Neuron (in vitro differentiated cells): ENCODE measurements at regions not wholly inside any gene's neighbourhood (a gene's known extent, or its start where the extent isn't known, plus 50 kb on each side); places are given as distances from the start of the nearest gene placed in this dataset.

ENCODE experiments used
- H2AFZ ChIP-seq: one replicate; pipeline ENCODE4 v1.6.1; 2013; ENCODE audit warnings: low read depth, mild to moderate bottlenecking, inconsistent platforms, low read length, moderate library complexity
- H3K27me3 ChIP-seq: one replicate; pipeline ENCODE4 v1.6.1; 2013; ENCODE audit warnings: low read length; ENCODE audit not compliant: insufficient read depth
- H3K36me3 ChIP-seq: one replicate; pipeline ENCODE4 v1.6.1; 2013; ENCODE audit warnings: low read length; ENCODE audit not compliant: insufficient read depth
- H3K4me1 ChIP-seq: one replicate; pipeline ENCODE4 v1.6.1; 2013; ENCODE audit warnings: low read length; ENCODE audit not compliant: insufficient read depth
- H3K4me3 ChIP-seq: 2 replicates; pipeline ENCODE4 v1.5.1; 2013; ENCODE audit warnings: mild to moderate bottlenecking, low read length, moderate library complexity
- H3K9me3 ChIP-seq: one replicate; pipeline ENCODE4 v1.6.1; 2013; ENCODE audit warnings: low read length

DNA sequence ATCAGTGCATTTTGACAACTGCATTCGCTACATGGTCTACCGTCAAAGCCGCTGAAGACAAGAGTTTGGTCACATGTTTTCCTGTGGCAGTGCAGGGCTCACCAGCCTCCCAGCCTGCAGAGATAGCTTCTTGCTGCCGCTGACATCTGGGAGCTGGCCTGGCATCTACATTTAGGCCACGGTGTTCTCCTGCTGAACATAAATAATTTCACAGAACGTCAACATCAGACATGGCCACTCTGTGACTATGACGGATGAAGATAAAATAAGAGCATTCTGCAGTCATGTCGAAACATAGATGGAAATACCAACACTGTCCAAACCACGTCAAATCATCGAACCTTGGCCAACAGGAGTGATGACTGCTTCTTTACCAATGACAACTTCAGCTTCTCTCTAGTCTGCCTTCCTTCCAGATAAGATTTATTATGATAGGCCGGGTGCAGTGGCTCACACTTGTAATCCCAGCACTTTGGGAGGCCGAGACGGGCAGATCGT lies 91.2 kb downstream of the TNFAIP2 start:
- Histone ChIP-seq H3K9me3 (no peaks in the 10 kb centered on the region), H3K4me3 (no peak overlapping the region), H3K4me1 (no peaks in the 10 kb centered on the region), H3K27me3 (peaks cover 30% of the 10 kb centered on the region), H2AFZ (no peak overlapping the region), H3K36me3 (no peaks in the 10 kb centered on the region)

- no peak overlapping the region for H2AFZ ChIP-seq
- H3K9me3 ChIP-seq: no peaks in the 10 kb centered on the region
- H3K4me1 ChIP-seq: no peaks in the 10 kb centered on the region
- no peak overlapping the region for H3K4me3 ChIP-seq
- no peaks in the 10 kb centered on the region for H3K36me3 ChIP-seq
- H3K27me3 ChIP-seq: peaks cover 41% of the 10 kb centered on the region
These were observed 93.1 kb downstream of the TNFAIP2 start for GRCh38 chr14:103216399-103216798.

DNA sequence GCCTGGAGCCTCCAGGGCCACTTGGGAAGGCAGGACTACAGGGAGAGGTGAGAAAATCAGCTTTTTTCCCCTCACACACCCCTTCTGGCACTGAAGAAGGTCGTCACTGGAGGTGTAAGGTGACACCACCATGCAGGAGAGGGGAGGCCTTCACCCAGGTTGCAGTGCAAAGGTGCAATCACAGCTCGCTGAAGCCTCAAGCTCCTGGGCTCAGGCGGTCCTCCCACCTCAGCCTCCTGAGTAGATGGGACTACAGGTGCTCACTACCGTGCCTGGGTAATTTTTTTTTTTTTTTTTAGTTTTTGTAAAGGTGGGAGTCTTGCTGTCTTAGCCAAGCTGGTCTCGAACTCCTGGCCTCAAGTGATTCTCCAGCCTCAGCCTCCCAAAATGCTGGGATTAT lies 93.6 kb downstream of the TNFAIP2 start:
- no peaks in the 10 kb centered on the region for H3K4me1 ChIP-seq
- H2AFZ ChIP-seq: no peak overlapping the region
- H3K4me3 ChIP-seq: no peak overlapping the region
- H3K36me3 ChIP-seq: no peaks in the 10 kb centered on the region
- H3K9me3 ChIP-seq: no peaks in the 10 kb centered on the region
- H3K27me3 ChIP-seq: peaks cover 45% of the 10 kb centered on the region

- Histone ChIP-seq H3K27me3 (peaks cover 50% of the 10 kb centered on the region), H3K4me1 (no peaks in the 10 kb centered on the region), H3K9me3 (no peaks in the 10 kb centered on the region), H3K36me3 (no peaks in the 10 kb centered on the region), H3K4me3 (no peak overlapping the region), H2AFZ (no peak overlapping the region)
These were observed 94.3 kb downstream of the TNFAIP2 start for GRCh38 chr14:103217538-103217937.

- Histone ChIP-seq H3K36me3 (no peaks in the 10 kb centered on the region), H3K27me3 (peaks cover 57% of the 10 kb centered on the region), H3K4me3 (no peak overlapping the region), H3K9me3 (no peaks in the 10 kb centered on the region), H2AFZ (no peak overlapping the region), H3K4me1 (no peaks in the 10 kb centered on the region)
These were observed 97.1 kb downstream of the TNFAIP2 start for GRCh38 chr14:103220134-103220981.

DNA sequence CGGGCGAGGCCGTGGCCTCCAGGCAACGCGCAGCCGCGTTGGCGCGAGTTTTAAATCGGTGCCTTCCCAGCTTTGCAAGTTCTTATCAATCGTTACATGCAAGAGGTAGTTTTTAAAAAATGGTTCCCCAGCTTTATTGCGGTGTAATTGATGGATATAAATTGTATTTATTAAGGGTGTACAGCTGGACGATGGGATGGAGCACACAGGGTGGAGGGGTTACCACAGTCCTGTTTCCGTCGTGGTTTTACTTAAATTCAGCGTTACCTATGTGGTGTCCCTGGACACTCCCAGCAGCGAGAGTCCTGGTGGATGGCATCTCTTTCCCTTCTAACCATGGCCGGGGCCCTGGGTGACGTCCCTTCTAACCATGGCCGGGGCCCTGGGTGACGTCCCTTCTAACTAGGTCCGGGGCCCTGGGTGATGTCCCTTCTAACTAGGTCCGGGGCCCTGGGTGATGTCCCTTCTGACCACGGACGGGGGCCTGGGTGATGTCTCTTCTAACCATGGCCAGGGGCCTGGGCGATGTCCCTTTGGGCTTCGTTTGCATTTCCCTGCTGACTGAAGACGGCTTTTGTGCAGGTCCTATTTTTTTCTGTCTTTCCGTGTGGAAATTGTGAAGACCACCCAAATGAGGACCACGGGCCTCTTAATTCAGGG lies 97.9 kb downstream of the TNFAIP2 start:
- Histone ChIP-seq H3K9me3 (no peaks in the 10 kb centered on the region), H2AFZ (no peak overlapping the region), H3K4me1 (no peaks in the 10 kb centered on the region), H3K27me3 (peaks cover 54% of the 10 kb centered on the region), H3K4me3 (no peak overlapping the region), H3K36me3 (no peaks in the 10 kb centered on the region)

DNA sequence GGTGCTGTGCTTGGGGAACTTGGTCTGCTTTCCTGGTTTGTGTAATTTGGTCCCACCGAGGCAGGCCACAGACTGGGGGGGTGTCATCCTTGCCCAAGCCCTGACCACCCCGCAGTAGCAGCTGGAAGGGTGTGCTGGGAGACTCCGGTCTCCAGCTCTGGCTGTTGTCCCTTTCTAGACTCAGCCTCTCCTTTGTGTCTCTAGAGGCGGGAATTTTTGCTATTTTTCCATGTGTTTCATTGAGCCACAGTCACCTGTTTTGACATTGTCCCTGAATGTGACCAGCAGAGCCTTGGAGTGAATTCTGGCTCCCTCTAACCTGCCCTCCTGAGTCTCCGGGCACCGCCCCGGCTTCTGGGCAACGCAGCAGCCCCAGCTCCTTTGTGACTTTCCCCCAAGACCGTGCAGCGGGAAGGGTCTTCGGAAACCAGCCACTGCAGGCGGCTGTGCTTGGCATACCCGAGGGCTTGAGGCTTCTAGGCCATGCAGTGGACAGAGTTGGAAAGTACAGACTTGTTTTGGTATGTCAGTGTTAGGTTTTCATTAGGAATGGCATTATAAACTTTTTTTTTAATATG lies 98.6 kb downstream of the TNFAIP2 start:
- Histone ChIP-seq H2AFZ (no peak overlapping the region), H3K9me3 (no peaks in the 10 kb centered on the region), H3K4me1 (no peaks in the 10 kb centered on the region), H3K27me3 (peaks cover 55% of the 10 kb centered on the region), H3K36me3 (no peaks in the 10 kb centered on the region), H3K4me3 (no peak overlapping the region)

GRCh38 chr14:103223818-103224352 lies 100.6 kb downstream of the TNFAIP2 start:
- H3K4me1 ChIP-seq: no peaks in the 10 kb centered on the region
- H3K36me3 ChIP-seq: no peaks in the 10 kb centered on the region
- no peaks in the 10 kb centered on the region for H3K9me3 ChIP-seq
- H2AFZ ChIP-seq: no peak overlapping the region
- H3K4me3 ChIP-seq: no peak overlapping the region
- peaks cover 51% of the 10 kb centered on the region for H3K27me3 ChIP-seq

DNA sequence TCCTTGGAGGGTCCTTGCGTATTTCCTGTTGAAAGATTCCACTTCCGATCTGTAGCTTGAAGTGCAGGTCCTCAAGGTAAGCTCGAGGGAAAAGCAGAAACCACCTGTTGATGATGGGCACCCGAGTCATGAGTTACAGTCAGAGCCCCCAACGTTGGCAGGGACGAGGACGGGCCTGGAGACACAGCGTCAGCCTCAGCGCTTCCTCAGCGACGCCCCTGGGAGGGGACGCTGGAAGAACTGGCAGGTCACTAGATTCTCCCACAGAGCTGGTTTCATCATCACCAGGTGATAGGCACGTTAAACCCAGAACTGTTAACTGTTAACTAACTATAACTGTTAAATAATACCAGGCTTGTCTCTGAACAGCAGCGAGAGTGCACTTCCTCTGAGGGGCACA lies 101.8 kb downstream of the TNFAIP2 start:
- peaks cover 48% of the 10 kb centered on the region for H3K27me3 ChIP-seq
- no peak overlapping the region for H3K4me3 ChIP-seq
- no peaks in the 10 kb centered on the region for H3K36me3 ChIP-seq
- no peak overlapping the region for H2AFZ ChIP-seq
- no peaks in the 10 kb centered on the region for H3K4me1 ChIP-seq
- H3K9me3 ChIP-seq: no peaks in the 10 kb centered on the region

DNA sequence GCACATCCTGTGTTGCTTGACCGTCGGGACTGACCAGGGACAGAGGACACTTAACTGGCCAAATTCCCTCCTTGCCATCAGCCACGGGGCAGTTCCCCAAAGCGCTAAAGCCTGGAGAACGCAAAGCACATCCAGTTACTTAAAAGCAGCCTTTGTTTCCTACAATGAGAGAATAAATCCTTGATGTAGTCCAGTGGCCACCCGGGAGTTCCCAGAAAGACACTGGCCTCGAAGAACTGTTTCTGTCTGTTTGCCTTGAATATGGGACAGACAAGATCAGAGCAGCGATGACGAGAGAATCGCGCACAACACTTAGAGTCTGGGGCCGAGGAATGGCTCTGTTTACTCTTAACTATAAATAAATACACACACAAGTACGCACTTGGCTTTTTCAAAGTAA lies 102.2 kb downstream of the TNFAIP2 start:
- no peak overlapping the region for H2AFZ ChIP-seq
- peaks cover 48% of the 10 kb centered on the region for H3K27me3 ChIP-seq
- no peaks in the 10 kb centered on the region for H3K9me3 ChIP-seq
- no peak overlapping the region for H3K4me3 ChIP-seq
- H3K36me3 ChIP-seq: no peaks in the 10 kb centered on the region
- no peaks in the 10 kb centered on the region for H3K4me1 ChIP-seq

DNA sequence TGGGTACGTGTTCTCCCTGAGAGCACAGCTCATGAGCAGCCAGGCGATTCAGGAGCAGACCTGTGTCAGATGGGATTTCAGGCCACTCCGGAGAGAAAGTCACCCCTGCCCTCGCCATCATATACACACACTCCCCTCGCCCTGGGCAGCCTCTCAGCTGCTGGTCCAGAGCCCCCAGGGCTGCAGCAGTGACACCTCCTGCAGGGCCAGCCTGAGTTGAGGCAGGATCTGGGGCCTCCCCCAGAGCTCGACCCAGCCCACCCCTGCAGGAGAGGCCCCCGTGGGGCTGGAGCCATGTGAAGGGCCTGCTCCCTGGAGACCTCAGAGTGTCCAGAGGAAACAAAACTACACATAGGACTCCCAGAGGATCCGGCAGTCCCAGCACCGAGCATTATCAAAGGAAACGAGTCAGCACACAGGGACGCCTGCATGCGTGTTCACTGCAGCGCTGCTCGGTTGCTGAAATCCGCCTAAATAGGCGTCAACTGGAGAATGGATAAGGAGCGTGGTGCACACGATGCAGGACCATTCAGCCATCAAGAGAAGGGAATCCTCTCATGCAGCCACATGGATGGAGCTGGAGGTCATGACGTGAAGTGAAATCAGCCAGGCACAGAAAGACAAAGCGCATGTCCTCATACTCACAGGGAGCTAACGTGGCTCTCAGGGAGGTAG lies 104.0 kb downstream of the TNFAIP2 start:
- H3K27me3 ChIP-seq: peaks cover 32% of the 10 kb centered on the region
- no peaks in the 10 kb centered on the region for H3K36me3 ChIP-seq
- no peak overlapping the region for H3K4me3 ChIP-seq
- H3K9me3 ChIP-seq: no peaks in the 10 kb centered on the region
- H3K4me1 ChIP-seq: no peaks in the 10 kb centered on the region
- no peak overlapping the region for H2AFZ ChIP-seq

GRCh38 chr14:103228076-103228806 lies 105.0 kb downstream of the TNFAIP2 start:
- Histone ChIP-seq H3K4me3 (no peak overlapping the region), H3K27me3 (peaks cover 25% of the 10 kb centered on the region), H3K4me1 (no peaks in the 10 kb centered on the region), H2AFZ (no peak overlapping the region), H3K36me3 (no peaks in the 10 kb centered on the region), H3K9me3 (no peaks in the 10 kb centered on the region)
